NCI-H2196 treated with DMSO at 0.1 percent for 48 hours (cell line): ENCODE measurements at regions not wholly inside any gene's neighbourhood (a gene's known extent, or its start where the extent isn't known, plus 50 kb on each side); places are given as distances from the start of the nearest gene placed in this dataset.

Experiments used
- DNase-seq: peaks from one replicate; lab custom pipeline; 2025; ENCODE audit not compliant: unreplicated experiment; lab: John Stamatoyannopoulos, UW

GRCh38 chr1:94620345-94621031, 78.9 kb upstream of the F3 start:
- no peak for DNase-seq

- DNase-seq, result no peak
Observed at GRCh38 chr1:94619731-94620130, 78.2 kb upstream of the F3 start.

- no peak for DNase-seq
Observed at GRCh38 chr1:94617957-94618739, 76.6 kb upstream of the F3 start.

- no peak for DNase-seq
Observed at GRCh38 chr1:94617134-94617805, 75.7 kb upstream of the F3 start.

GRCh38 chr1:94616506-94616905, 74.9 kb upstream of the F3 start:
- no peak for DNase-seq

- no peak for DNase-seq
Observed at GRCh38 chr1:94614996-94615395, 73.4 kb upstream of the F3 start.

- no peak for DNase-seq
Observed at GRCh38 chr1:94614168-94614815, 72.7 kb upstream of the F3 start.

- DNase-seq, result no peak
Observed at GRCh38 chr1:94612525-94613204, 71.1 kb upstream of the F3 start.

- DNase-seq, result no peak
Observed at GRCh38 chr1:94611681-94612475, 70.3 kb upstream of the F3 start.

GRCh38 chr1:94609619-94610018, 68.1 kb upstream of the F3 start:
- no peak for DNase-seq

- no peak for DNase-seq
Observed at GRCh38 chr1:94608852-94609530, 67.4 kb upstream of the F3 start.

- no peak for DNase-seq
Observed at GRCh38 chr1:94608142-94608851, 66.7 kb upstream of the F3 start.

GRCh38 chr1:94607398-94607797, 65.8 kb upstream of the F3 start:
- DNase-seq, result no peak

- no peak for DNase-seq
Observed at GRCh38 chr1:94606471-94606870, 64.9 kb upstream of the F3 start.

- DNase-seq, result no peak
Observed at GRCh38 chr1:94603663-94604062, 62.1 kb upstream of the F3 start.

- DNase-seq, result no peak
Observed at GRCh38 chr1:94602802-94603625, 61.5 kb upstream of the F3 start.

- no peak for DNase-seq
Observed at GRCh38 chr1:94602316-94602715, 60.8 kb upstream of the F3 start.

- no peak for DNase-seq
Observed at GRCh38 chr1:94600556-94600955, 59.0 kb upstream of the F3 start.
